ENCODE measurements at regions not wholly inside any gene's neighbourhood (a gene's known extent, or its start where the extent isn't known, plus 50 kb on each side); places are given as distances from the start of the nearest gene placed in this dataset.

DNA sequence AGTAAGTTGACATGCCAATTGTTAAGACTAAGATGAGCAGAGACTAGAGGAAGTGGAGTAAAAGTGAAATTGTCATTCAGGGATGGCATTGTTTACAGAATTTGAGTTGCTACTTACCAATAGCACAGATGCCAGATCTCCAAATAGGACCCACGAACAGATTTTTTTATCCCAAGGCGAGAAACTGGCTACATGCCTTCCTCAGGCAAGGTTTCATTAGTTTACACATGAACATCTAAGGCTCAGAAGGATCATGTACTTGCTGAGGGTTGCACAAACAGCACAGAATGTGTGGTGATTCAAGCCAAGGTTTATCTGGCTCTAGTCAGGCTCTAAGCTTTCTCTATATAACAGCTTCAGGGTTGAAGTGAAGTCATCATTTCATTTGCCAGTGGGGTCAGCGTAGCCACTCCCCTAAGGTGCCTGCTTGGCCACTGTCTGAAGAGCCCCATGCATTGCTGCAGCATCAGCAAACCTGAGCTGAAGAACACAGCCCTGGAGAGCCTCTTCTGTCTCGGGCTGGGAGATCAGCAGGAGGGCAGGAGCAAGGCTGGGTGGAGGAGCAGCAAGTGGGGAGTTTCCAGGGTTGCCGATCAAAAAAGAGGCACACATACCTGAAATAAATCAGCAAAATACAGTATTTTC, 193.0 kb upstream of the LCORL start:
- Mint-ChIP-seq H3K9me3 (no peaks in the 10 kb centered on the region; a peak in 2 of 5 replicates), H3K27me3 (ENCODE audit: low read depth) (peaks cover 27% of the 10 kb centered on the region), H3K4me1 (peaks cover 0 to 6% of the 10 kb centered on the region in 2 experiments; a peak in 2 of 4 replicates), H3K4me3 (no peak overlapping the region), H3K27ac (no peak overlapping the region), H3K36me3 (ENCODE audit: insufficient read depth in 1 of 3, low read depth in 3 of 3) (no peaks in the 10 kb centered on the region; a peak in 1 of 7 replicates)
- Histone ChIP-seq H3K27me3 (ENCODE audit: insufficient read depth, low read length) (no peaks in the 10 kb centered on the region), H2BK120ac (ENCODE audit: low read depth, low read length, poor library complexity, severe bottlenecking) (no peak overlapping the region), H4K91ac (ENCODE audit: insufficient read length, low read depth, low read length) (no peak overlapping the region), H3K79me2 (ENCODE audit: insufficient read depth, low read length) (no peaks in the 10 kb centered on the region), H2BK12ac (ENCODE audit: insufficient read length, low read depth, low read length) (no peak overlapping the region), H2BK15ac (ENCODE audit: low read depth, low read length) (no peak overlapping the region), H2AFZ (ENCODE audit: low read length) (no peak overlapping the region), H3K18ac (ENCODE audit: insufficient read length, low read depth, low read length) (no peak overlapping the region), H3K23ac (ENCODE audit: insufficient read length, low read depth, low read length) (no peak overlapping the region), H3K4me2 (ENCODE audit: insufficient read depth, insufficient read length, low read length) (no peak overlapping the region), H3K23me2 (ENCODE audit: insufficient read length, low read depth, low read length, poor library complexity, severe bottlenecking) (no peaks in the 10 kb centered on the region), H3K79me1 (ENCODE audit: insufficient read depth, low read depth, low read length, poor library complexity, severe bottlenecking) (no peaks in the 10 kb centered on the region), H3K56ac (ENCODE audit: insufficient read length, low read depth, low read length) (no peak overlapping the region), H2AK5ac (ENCODE audit: insufficient read length, low read length) (no peak overlapping the region), H3K9ac (ENCODE audit: extremely low read depth, insufficient read length, low read length) (no peak overlapping the region), H2BK20ac (ENCODE audit: low read depth, low read length, poor library complexity, severe bottlenecking) (no peak overlapping the region), H3T11ph (ENCODE audit: low read length) (no peak overlapping the region), H3K4ac (ENCODE audit: low read depth, low read length) (no peak overlapping the region), H3K14ac (ENCODE audit: insufficient read depth, low read length) (no peak overlapping the region), H4K8ac (replicated peaks; ENCODE audit: insufficient read length, low read depth, low read length) (no peak overlapping the region), H4K5ac (ENCODE audit: insufficient read length, low read depth, low read length) (no peak overlapping the region), H3K4me1 (ENCODE audit: insufficient read depth, low read length) (no peaks in the 10 kb centered on the region), H3K9me3 (ENCODE audit: control insufficient read depth, low read depth, low read length) (no peaks in the 10 kb centered on the region), H3K27ac (ENCODE audit: insufficient read length, low read depth, low read length) (no peak overlapping the region), H2BK5ac (ENCODE audit: insufficient read length, low read length) (no peak overlapping the region), H4K20me1 (ENCODE audit: control insufficient read depth, insufficient read depth, insufficient read length) (no peaks in the 10 kb centered on the region)
- DNase-seq = peak; percentile 66
- WGBS (ENCODE audit: extremely low coverage, insufficient read length, low lambda C conversion rate) = no CpG with 5 or more reads among the region's 5 CpGs
- TF ChIP-seq, protein P1, sequence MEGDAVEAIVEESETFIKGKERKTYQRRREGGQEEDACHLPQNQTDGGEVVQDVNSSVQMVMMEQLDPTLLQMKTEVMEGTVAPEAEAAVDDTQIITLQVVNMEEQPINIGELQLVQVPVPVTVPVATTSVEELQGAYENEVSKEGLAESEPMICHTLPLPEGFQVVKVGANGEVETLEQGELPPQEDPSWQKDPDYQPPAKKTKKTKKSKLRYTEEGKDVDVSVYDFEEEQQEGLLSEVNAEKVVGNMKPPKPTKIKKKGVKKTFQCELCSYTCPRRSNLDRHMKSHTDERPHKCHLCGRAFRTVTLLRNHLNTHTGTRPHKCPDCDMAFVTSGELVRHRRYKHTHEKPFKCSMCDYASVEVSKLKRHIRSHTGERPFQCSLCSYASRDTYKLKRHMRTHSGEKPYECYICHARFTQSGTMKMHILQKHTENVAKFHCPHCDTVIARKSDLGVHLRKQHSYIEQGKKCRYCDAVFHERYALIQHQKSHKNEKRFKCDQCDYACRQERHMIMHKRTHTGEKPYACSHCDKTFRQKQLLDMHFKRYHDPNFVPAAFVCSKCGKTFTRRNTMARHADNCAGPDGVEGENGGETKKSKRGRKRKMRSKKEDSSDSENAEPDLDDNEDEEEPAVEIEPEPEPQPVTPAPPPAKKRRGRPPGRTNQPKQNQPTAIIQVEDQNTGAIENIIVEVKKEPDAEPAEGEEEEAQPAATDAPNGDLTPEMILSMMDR (conservative IDR thresholded peaks at IDR 0.05) = no peak
